ENCODE measurements at regions not wholly inside any gene's neighbourhood (a gene's known extent, or its start where the extent isn't known, plus 50 kb on each side); places are given as distances from the start of the nearest gene placed in this dataset.

DNA sequence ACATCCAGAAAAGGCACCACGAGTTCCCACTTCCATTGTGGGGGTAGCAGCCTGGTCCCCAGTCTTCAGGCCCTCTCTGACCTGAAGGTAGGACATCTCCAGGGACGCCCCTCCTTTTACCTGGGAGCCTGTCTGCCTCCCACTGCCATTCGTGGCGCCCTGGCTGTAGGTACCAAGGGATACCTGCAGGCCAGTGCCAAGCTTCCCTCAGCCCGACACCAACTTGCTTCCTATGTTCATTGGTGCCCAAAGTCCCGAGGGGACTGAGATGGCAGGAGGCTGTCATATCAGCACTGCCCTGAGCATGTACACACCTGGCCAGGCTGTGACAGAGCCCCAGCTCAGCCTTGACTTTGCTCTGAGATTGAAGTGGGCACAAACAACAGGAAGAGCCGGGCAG, 137.3 kb upstream of the CNTN3 start:
- Histone ChIP-seq H3K9me3 (ENCODE audit: insufficient read depth in 2 of 2, low read depth in 1 of 2, low read length in 1 of 2) (no peaks in the 10 kb centered on the region), H3K27ac (ENCODE audit: low read depth, low read length) (no peak overlapping the region), H4K20me1 (replicated peaks in 1 of 2; ENCODE audit: control insufficient read depth in 1 of 2, insufficient read depth in 2 of 2, low read length in 2 of 2) (no peaks in the 10 kb centered on the region), H3K23me2 (ENCODE audit: low read depth, low read length) (no peaks in the 10 kb centered on the region), H3K56ac (replicated peaks; ENCODE audit: insufficient read length, low read depth, low read length) (no peak overlapping the region), H2BK20ac (ENCODE audit: low read length) (no peak overlapping the region), H2AFZ (ENCODE audit: low read length) (no peak overlapping the region), H3K23ac (ENCODE audit: insufficient read length) (no peak overlapping the region), H3K79me2 (ENCODE audit: control insufficient read depth in 1 of 2, insufficient read depth in 2 of 2, low read length in 2 of 2) (no peaks in the 10 kb centered on the region), H3K4me1 (replicated peaks in 1 of 4; ENCODE audit: control insufficient read depth in 3 of 4, insufficient read depth in 4 of 4, low read length in 3 of 4) (no peaks in the 10 kb centered on the region), H3K9ac (replicated peaks in 1 of 4; ENCODE audit: extremely low read depth in 1 of 4, low read depth in 3 of 4, low read length in 3 of 4) (no peak overlapping the region), H2BK12ac (ENCODE audit: low read depth, low read length) (no peak overlapping the region), H2AK5ac (ENCODE audit: low read depth, low read length) (no peak overlapping the region), H3K14ac (ENCODE audit: insufficient read length) (no peak overlapping the region), H3K18ac (ENCODE audit: extremely low read depth, low read length) (no peak overlapping the region), H3K27me3 (replicated peaks in 1 of 4; ENCODE audit: control insufficient read depth in 3 of 4, extremely low read depth in 1 of 4, insufficient read depth in 3 of 4, low read length in 3 of 4) (no peaks in the 10 kb centered on the region), H4K91ac (replicated peaks; ENCODE audit: insufficient read length, low read length) (no peak overlapping the region), H2BK15ac (ENCODE audit: low read length) (no peak overlapping the region), H4K5ac (ENCODE audit: insufficient read length, low read depth, low read length) (no peak overlapping the region), H2BK5ac (ENCODE audit: low read depth, low read length) (no peak overlapping the region), H3K36me3 (ENCODE audit: control insufficient read depth in 2 of 4, insufficient read depth in 4 of 4, low read length in 3 of 4) (no peaks in the 10 kb centered on the region), H4K8ac (ENCODE audit: extremely low read depth, insufficient read depth, low read length) (0 out of 2 replicates have a peak overlapping the region, but pooled peaks have one; percentile 35), H3K4ac (replicated peaks; ENCODE audit: insufficient read length, low read depth, low read length) (no peak overlapping the region), H3K4me3 (ENCODE audit: extremely low read depth in 1 of 4, insufficient read depth in 2 of 4, low read depth in 3 of 4, low read length in 4 of 4) (no peak overlapping the region), H3K4me2 (ENCODE audit: insufficient read depth in 1 of 2, low read depth in 2 of 2, low read length in 2 of 2) (no peak overlapping the region), H3K79me1 (ENCODE audit: low read depth, low read length) (no peaks in the 10 kb centered on the region), H2BK120ac (replicated peaks; ENCODE audit: low read depth, low read length) (no peak overlapping the region)
- ChIA-PET POLR2A (ENCODE audit: partially characterized antibody) (no interaction called here), CTCF (ENCODE audit: partially characterized antibody) (interaction anchor here (1.3 kb wide), 1 partner anchor 26 kb away, joined by 3 read pairs; no protein-coding TSS in a partner anchor)
- TF ChIP-seq PHF8 (conservative IDR thresholded peaks at IDR 0.05; ENCODE audit: low read depth, low read length) (no peak), SP1 (IDR thresholded peaks at IDR 0.05; ENCODE audit: low read depth, low read length) (no peak)
- DNase-seq (ENCODE audit: low read depth in 1 of 2, low spot score in 2 of 2): no peak
- FAIRE-seq: no peak
- 94% methylated on average over 7 of the region's 7 CpGs; no CpG with 5 or more reads in 1 of the 2 experiments for WGBS, 2 experiments (ENCODE audit: extremely low coverage in 1 of 2, insufficient coverage in 1 of 2, insufficient read length in 1 of 2, insufficient replicate concordance in 2 of 2, low coverage in 1 of 2, low lambda C conversion rate in 2 of 2, missing lambda C conversion rate in 1 of 2)
